ENCODE measurements at regions not wholly inside any gene's neighbourhood (a gene's known extent, or its start where the extent isn't known, plus 50 kb on each side); places are given as distances from the start of the nearest gene placed in this dataset.

GRCh38 chr7:136496551-136496950, 371.9 kb upstream of the CHRM2 start:
- WGBS, 2 experiments (ENCODE audit: extremely low coverage in 2 of 2, insufficient read length in 1 of 2), result no CpG with 5 or more reads among the region's 2 CpGs
- intact Hi-C loops (cut with micrococcal nuclease), result no loop called here
- dilution Hi-C loops (cut with HindIII; ENCODE audit: low sequenced_read_pairs, unreplicated experiment), result no loop called here
- no peak overlapping the region for H4K91ac ChIP-seq (ENCODE audit: insufficient read depth, low read depth, low read length)
- H3K56ac ChIP-seq (ENCODE audit: extremely low read depth, insufficient read depth, low read length), result no peak overlapping the region
- H3K36me3 ChIP-seq (ENCODE audit: control insufficient read depth, insufficient read depth, low read length), result no peaks in the 10 kb centered on the region
- no peaks in the 10 kb centered on the region for H3K4me1 ChIP-seq (ENCODE audit: control insufficient read depth, insufficient read depth, low read length)
- H3K9ac ChIP-seq (ENCODE audit: low read depth, low read length), result no peak overlapping the region
- H3K27ac ChIP-seq (ENCODE audit: insufficient read depth, low read length), result no peak overlapping the region
- H2BK120ac ChIP-seq (ENCODE audit: low read depth, low read length), result no peak overlapping the region
- no peak overlapping the region for H3K4me2 ChIP-seq (ENCODE audit: low read depth, low read length)
- H2AFZ ChIP-seq (replicated peaks; ENCODE audit: low read length, poor library complexity), result no peak overlapping the region
- no peak overlapping the region for H2BK5ac ChIP-seq (ENCODE audit: low read depth, low read length, poor library complexity, severe bottlenecking)
- H3K9me3 ChIP-seq (ENCODE audit: control insufficient read depth, insufficient read depth, low read length), result no peaks in the 10 kb centered on the region
- H3K4ac ChIP-seq (ENCODE audit: low read depth, low read length), result no peak overlapping the region
- in situ Hi-C loops (cut with MboI; ENCODE audit: low sequenced_read_pairs), result no loop called here
- H3K23ac ChIP-seq (ENCODE audit: low read depth, low read length), result no peak overlapping the region
- no peaks in the 10 kb centered on the region for H3K27me3 ChIP-seq (ENCODE audit: control insufficient read depth, insufficient read depth, low read length)
- no peak overlapping the region for H2BK15ac ChIP-seq (ENCODE audit: low read depth, low read length)
- H2AK5ac ChIP-seq (ENCODE audit: low read depth, low read length), result no peak overlapping the region
- no TSS peak for BruUV-seq (replicated peaks)
- H3K9me1 ChIP-seq (ENCODE audit: insufficient read depth, low read length), result no peaks in the 10 kb centered on the region
- H3K18ac ChIP-seq (ENCODE audit: low read depth, low read length), result no peak overlapping the region
- ChIA-PET POLR2A (ENCODE audit: unreplicated experiment) (no interaction called here), CTCF (no interaction called here)
- no peak overlapping the region for H2AK9ac ChIP-seq (replicated peaks; ENCODE audit: low read depth, low read length, poor library complexity)
- no peak overlapping the region for H2BK20ac ChIP-seq (ENCODE audit: low read depth, low read length)
- H3K4me3 ChIP-seq (ENCODE audit: insufficient read depth, low read depth, low read length), result no peak overlapping the region
- no peak overlapping the region for H3K14ac ChIP-seq (replicated peaks; ENCODE audit: low read depth, low read length)
- ATAC-seq (ENCODE audit: low read depth) (no peak), DNase-seq (no peak)
- no peak overlapping the region for H4K5ac ChIP-seq (ENCODE audit: low read depth, low read length)
- H4K8ac ChIP-seq (ENCODE audit: low read depth in 2 of 2, low read length in 2 of 2), result no peak overlapping the region
- H4K20me1 ChIP-seq (ENCODE audit: insufficient read depth, low read length), result no peaks in the 10 kb centered on the region
- H3K79me1 ChIP-seq (ENCODE audit: low read depth in 1 of 2, low read length in 2 of 2), result no peaks in the 10 kb centered on the region
- TF ChIP-seq POLR2A (IDR thresholded peaks at IDR 0.05; ENCODE audit: low read depth, low read length) (no peak), SMC3 (IDR thresholded peaks at IDR 0.05; ENCODE audit: low read depth, low read length) (no peak), RCOR1 (IDR thresholded peaks at IDR 0.05; ENCODE audit: insufficient replicate concordance, low read length) (no peak), RAD21 (IDR thresholded peaks at IDR 0.05; ENCODE audit: low read length) (no peak), NFE2L2 (IDR thresholded peaks at IDR 0.05; ENCODE audit: low read depth, low read length) (no peak), CTCF (conservative IDR thresholded peaks at IDR 0.05; ENCODE audit: low read depth, low read length) (no peak), MXI1 (IDR thresholded peaks at IDR 0.05; ENCODE audit: borderline replicate concordance, low read depth, low read length) (no peak), CEBPB (IDR thresholded peaks at IDR 0.05; ENCODE audit: low read depth, low read length) (no peak), BHLHE40 (IDR thresholded peaks at IDR 0.05; ENCODE audit: low read depth, low read length) (no peak), FOS (IDR thresholded peaks at IDR 0.05; ENCODE audit: low read depth, low read length) (no peak), ELK1 (IDR thresholded peaks at IDR 0.05; ENCODE audit: borderline replicate concordance, low read depth, low read length) (no peak), CHD1 (IDR thresholded peaks at IDR 0.05; ENCODE audit: low read depth, low read length) (no peak), MAZ (IDR thresholded peaks at IDR 0.05; ENCODE audit: borderline replicate concordance, low read depth, low read length) (no peak), RFX5 (IDR thresholded peaks at IDR 0.05; ENCODE audit: low read depth, low read length) (no peak), MAFK (IDR thresholded peaks at IDR 0.05; ENCODE audit: low read depth, low read length) (no peak), USF2 (IDR thresholded peaks at IDR 0.05; ENCODE audit: low read depth, low read length) (no peak)
